Astrocyte (in vitro differentiated cells and primary cell): ENCODE measurements at regions not wholly inside any gene's neighbourhood (a gene's known extent, or its start where the extent isn't known, plus 50 kb on each side); places are given as distances from the start of the nearest gene placed in this dataset.

ENCODE experiments used
- DNase-seq: peaks from one replicate; pipeline ENCODE4 v3.0.0-alpha.2; 2010; ENCODE audit warnings: low read depth
- FAIRE-seq: peaks from 2 replicates; lab custom pipeline; 2011; peaks lifted over from hg19 to GRCh38; lab: Jason Lieb, UNC
- H2AFZ ChIP-seq: 2 replicates; pipeline ENCODE4 v1.6.0; 2012; ENCODE audit warnings: low read depth, low read length, inconsistent platforms
- H3K27ac ChIP-seq: 2 replicates; pipeline ENCODE4 v1.5.1; 2011; ENCODE audit warnings: low read depth, low read length, inconsistent platforms
- H3K27me3 ChIP-seq: 2 replicates; pipeline ENCODE4 v1.6.0; 2011; ENCODE audit warnings: low read length, inconsistent platforms; ENCODE audit not compliant: insufficient read depth
- H3K36me3 ChIP-seq: 2 replicates; pipeline ENCODE4 v1.5.1; 2011; ENCODE audit warnings: low read length, inconsistent platforms; ENCODE audit not compliant: insufficient read depth
- H3K4me1 ChIP-seq: 2 replicates; pipeline ENCODE4 v1.5.1; 2011; ENCODE audit warnings: low read length, inconsistent platforms; ENCODE audit not compliant: insufficient read depth
- H3K4me2 ChIP-seq: 2 replicates; pipeline ENCODE4 v1.6.0; 2012; ENCODE audit warnings: low read length, inconsistent platforms
- H3K4me3 ChIP-seq: 2 replicates; pipeline ENCODE4 v1.5.1; 2011; ENCODE audit warnings: low read depth, mild to moderate bottlenecking, low read length, inconsistent platforms; ENCODE audit not compliant: insufficient read depth
- H3K79me2 ChIP-seq: 2 replicates; pipeline ENCODE4 v1.6.0; 2012; ENCODE audit warnings: mild to moderate bottlenecking, low read length, inconsistent platforms; ENCODE audit not compliant: insufficient read depth
- H3K9ac ChIP-seq: 2 replicates; pipeline ENCODE4 v1.6.0; 2012; ENCODE audit warnings: mild to moderate bottlenecking, low read length, inconsistent platforms
- H3K9me3 ChIP-seq: 2 replicates; pipeline ENCODE4 v1.5.1; 2012; ENCODE audit warnings: low read depth, mild to moderate bottlenecking, low read length, inconsistent platforms; ENCODE audit not compliant: insufficient read depth
- H4K20me1 ChIP-seq: 2 replicates; pipeline ENCODE4 v1.6.0; 2012; ENCODE audit warnings: low read length, inconsistent platforms; ENCODE audit not compliant: insufficient read depth
- H3K27ac Mint-ChIP-seq: one replicate; pipeline ENCODE4 v1.8.0; 2021; ENCODE audit warnings: mild to moderate bottlenecking, mixed read lengths; ENCODE audit not compliant: unreplicated experiment
- H3K27me3 Mint-ChIP-seq: one replicate; pipeline ENCODE4 v1.8.0; 2021; ENCODE audit warnings: low read depth, mixed read lengths; ENCODE audit not compliant: unreplicated experiment
- H3K36me3 Mint-ChIP-seq: one replicate; pipeline ENCODE4 v1.8.0; 2021; ENCODE audit warnings: low read depth, mixed read lengths; ENCODE audit not compliant: unreplicated experiment
- H3K4me1 Mint-ChIP-seq: one replicate; pipeline ENCODE4 v1.8.0; 2021; ENCODE audit warnings: low read depth, mixed read lengths; ENCODE audit not compliant: unreplicated experiment
- H3K4me3 Mint-ChIP-seq: one replicate; pipeline ENCODE4 v1.8.0; 2021; ENCODE audit warnings: mild to moderate bottlenecking, moderate library complexity, mixed read lengths; ENCODE audit not compliant: unreplicated experiment
- H3K9me3 Mint-ChIP-seq: one replicate; pipeline ENCODE4 v1.8.0; 2021; ENCODE audit warnings: mild to moderate bottlenecking, mixed read lengths; ENCODE audit not compliant: unreplicated experiment
- CTCF ChIP-seq: IDR thresholded peaks from 2 replicates; pipeline ENCODE4 v1.5.1; 2011; ENCODE audit warnings: low read depth, mild to moderate bottlenecking, inconsistent platforms, low read length, moderate library complexity; ENCODE audit not compliant: insufficient read depth
- EZH2 ChIP-seq: IDR thresholded peaks from 2 replicates; pipeline ENCODE4 v1.6.1; 2012; ENCODE audit warnings: mild to moderate bottlenecking, low read length, inconsistent platforms; ENCODE audit not compliant: insufficient read depth

- Mint-ChIP-seq H3K36me3 (no peaks in the 10 kb centered on the region), H3K27ac (no peak overlapping the region), H3K4me1 (peaks cover 10% of the 10 kb centered on the region), H3K9me3 (no peaks in the 10 kb centered on the region), H3K4me3 (no peak overlapping the region), H3K27me3 (peaks cover 11% of the 10 kb centered on the region)
- Histone ChIP-seq H3K4me2 (no peak overlapping the region), H3K79me2 (no peaks in the 10 kb centered on the region), H3K4me1 (no peaks in the 10 kb centered on the region), H3K4me3 (no peak overlapping the region), H3K27ac (no peak overlapping the region), H3K36me3 (no peaks in the 10 kb centered on the region), H3K9me3 (no peaks in the 10 kb centered on the region), H2AFZ (no peak overlapping the region), H4K20me1 (no peaks in the 10 kb centered on the region), H3K27me3 (no peaks in the 10 kb centered on the region), H3K9ac (no peak overlapping the region)
- TF ChIP-seq EZH2 (no peak), CTCF (no peak)
- DNase-seq (no peak), FAIRE-seq (no peak)
Measured at GRCh38 chr4:38330936-38331335, 333.1 kb upstream of the KLF3 start.

- Histone ChIP-seq H3K79me2 (no peaks in the 10 kb centered on the region), H2AFZ (no peak overlapping the region), H3K4me2 (no peak overlapping the region), H3K9me3 (no peaks in the 10 kb centered on the region), H3K27ac (no peak overlapping the region), H3K4me3 (no peak overlapping the region), H3K4me1 (no peaks in the 10 kb centered on the region), H3K27me3 (no peaks in the 10 kb centered on the region), H4K20me1 (no peaks in the 10 kb centered on the region), H3K9ac (no peak overlapping the region), H3K36me3 (no peaks in the 10 kb centered on the region)
- TF ChIP-seq CTCF: no peak
- H3K4me1 Mint-ChIP-seq: peaks cover 10% of the 10 kb centered on the region
- FAIRE-seq (no peak), DNase-seq (no peak)
- H3K27me3 Mint-ChIP-seq: peaks cover 11% of the 10 kb centered on the region
- H3K4me3 Mint-ChIP-seq: no peak overlapping the region
- no peak overlapping the region for H3K27ac Mint-ChIP-seq
- H3K9me3 Mint-ChIP-seq: peaks cover under 1% of the 10 kb centered on the region
- no peaks in the 10 kb centered on the region for H3K36me3 Mint-ChIP-seq
Measured at GRCh38 chr4:38332699-38333098, 331.3 kb upstream of the KLF3 start.

GRCh38 chr4:38333219-38333618, 330.8 kb upstream of the KLF3 start:
- H2AFZ ChIP-seq: no peak overlapping the region

More at GRCh38 chr4:38333219-38333618, 330.8 kb upstream of the KLF3 start:
- no peak for FAIRE-seq
- Histone ChIP-seq H3K9me3 (no peaks in the 10 kb centered on the region), H3K36me3 (no peaks in the 10 kb centered on the region), H3K79me2 (no peaks in the 10 kb centered on the region), H3K4me1 (no peaks in the 10 kb centered on the region), H4K20me1 (no peaks in the 10 kb centered on the region), H3K27ac (no peak overlapping the region), H3K27me3 (no peaks in the 10 kb centered on the region), H3K4me2 (no peak overlapping the region), H3K4me3 (no peak overlapping the region), H3K9ac (no peak overlapping the region)
- H3K4me3 Mint-ChIP-seq: no peak overlapping the region
- no peaks in the 10 kb centered on the region for H3K36me3 Mint-ChIP-seq
- H3K4me1 Mint-ChIP-seq: peaks cover 7% of the 10 kb centered on the region
- peaks cover 6% of the 10 kb centered on the region for H3K9me3 Mint-ChIP-seq
- H3K27ac Mint-ChIP-seq: no peak overlapping the region
- H3K27me3 Mint-ChIP-seq: peaks cover 11% of the 10 kb centered on the region
- no peak for DNase-seq
- no peak for TF ChIP-seq CTCF
- TF ChIP-seq EZH2: no peak
